Prostate gland (tissue), 2 donors: ENCODE measurements at regions not wholly inside any gene's neighbourhood (a gene's known extent, or its start where the extent isn't known, plus 50 kb on each side); places are given as distances from the start of the nearest gene placed in this dataset.

Experiments
- POLR2A ChIP-seq: fragments of 450-650 bp; IDR thresholded peaks from one replicate; pipeline ENCODE4 v1.6.1; 2016; ENCODE audit warnings: antibody characterized with exemption, mild to moderate bottlenecking
- TF ChIP-seq, protein P1 (sequence below), 4 experiments: fragments of 200-600 bp in 2 of 4; fragments of 450-650 bp in 2 of 4; sonication (generic) in 2 of 4; IDR thresholded peaks; 1 replicate in 3 of 4; 2 replicates in 1 of 4; pipeline ENCODE4 v1.5.1; 2016 to 2019; ENCODE audit warnings: antibody characterized with exemption in 4 of 4, mild to moderate bottlenecking in 2 of 4, moderate library complexity in 2 of 4

DNA sequence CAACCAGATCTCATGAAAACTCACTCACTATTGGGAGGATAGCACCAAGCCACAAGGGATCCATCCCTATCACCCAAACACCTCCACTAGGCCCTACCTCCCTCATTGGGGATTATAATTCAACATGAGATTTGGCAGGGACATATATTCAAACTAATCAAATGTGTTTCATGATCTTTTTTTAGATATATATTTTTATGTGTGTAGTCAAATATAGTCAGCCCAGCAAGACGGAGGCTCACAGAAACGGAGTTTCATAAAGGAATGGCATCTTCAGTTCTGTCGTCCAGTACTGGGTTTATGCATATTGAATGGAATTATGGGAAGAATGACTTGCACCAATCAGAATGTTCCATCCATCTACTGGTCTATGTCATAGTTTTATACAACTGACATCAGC, 343.3 kb upstream of the KAZN start:
- TF ChIP-seq, protein P1, sequence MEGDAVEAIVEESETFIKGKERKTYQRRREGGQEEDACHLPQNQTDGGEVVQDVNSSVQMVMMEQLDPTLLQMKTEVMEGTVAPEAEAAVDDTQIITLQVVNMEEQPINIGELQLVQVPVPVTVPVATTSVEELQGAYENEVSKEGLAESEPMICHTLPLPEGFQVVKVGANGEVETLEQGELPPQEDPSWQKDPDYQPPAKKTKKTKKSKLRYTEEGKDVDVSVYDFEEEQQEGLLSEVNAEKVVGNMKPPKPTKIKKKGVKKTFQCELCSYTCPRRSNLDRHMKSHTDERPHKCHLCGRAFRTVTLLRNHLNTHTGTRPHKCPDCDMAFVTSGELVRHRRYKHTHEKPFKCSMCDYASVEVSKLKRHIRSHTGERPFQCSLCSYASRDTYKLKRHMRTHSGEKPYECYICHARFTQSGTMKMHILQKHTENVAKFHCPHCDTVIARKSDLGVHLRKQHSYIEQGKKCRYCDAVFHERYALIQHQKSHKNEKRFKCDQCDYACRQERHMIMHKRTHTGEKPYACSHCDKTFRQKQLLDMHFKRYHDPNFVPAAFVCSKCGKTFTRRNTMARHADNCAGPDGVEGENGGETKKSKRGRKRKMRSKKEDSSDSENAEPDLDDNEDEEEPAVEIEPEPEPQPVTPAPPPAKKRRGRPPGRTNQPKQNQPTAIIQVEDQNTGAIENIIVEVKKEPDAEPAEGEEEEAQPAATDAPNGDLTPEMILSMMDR (IDR thresholded peaks at IDR 0.05) = no peak
- TF ChIP-seq POLR2A = no peak
